Neutrophil (primary cell): ENCODE measurements at regions not wholly inside any gene's neighbourhood (a gene's known extent, or its start where the extent isn't known, plus 50 kb on each side); places are given as distances from the start of the nearest gene placed in this dataset.

Experiments
- H3K27ac ChIP-seq: fragments of 200-600 bp; sonication (generic); 2 replicates; pipeline ENCODE4 v1.5.1; 2016; ENCODE audit warnings: mild to moderate bottlenecking, moderate library complexity
- H3K27me3 ChIP-seq: fragments of 200-600 bp; sonication (generic); 2 replicates; pipeline ENCODE4 v1.6.0; 2016; ENCODE audit warnings: mild to moderate bottlenecking
- H3K36me3 ChIP-seq: fragments of 200-600 bp; sonication (generic); 2 replicates; pipeline ENCODE4 v1.5.1; 2017
- H3K4me1 ChIP-seq, 2 experiments: fragments of 200-600 bp in 1 of 2; sonication (generic) in 1 of 2; 1 replicate in 1 of 2; 2 replicates in 1 of 2; pipeline versions ENCODE4 v1.5.1 to v1.6.1; 2013 to 2016; ENCODE audit warnings: low read depth in 1 of 2, low read length in 1 of 2, mild to moderate bottlenecking in 1 of 2, moderate library complexity in 1 of 2; ENCODE audit not compliant: control insufficient read depth in 1 of 2, insufficient read depth in 1 of 2
- H3K4me3 ChIP-seq, 2 experiments: fragments of 200-600 bp in 1 of 2; sonication (generic) in 1 of 2; 1 replicate in 1 of 2; 2 replicates in 1 of 2; pipeline ENCODE4 v1.5.1; 2013 to 2016; ENCODE audit warnings: low read depth in 1 of 2, low read length in 1 of 2, mild to moderate bottlenecking in 1 of 2, moderate library complexity in 1 of 2
- H3K9me3 ChIP-seq: fragments of 200-600 bp; sonication (generic); 2 replicates; pipeline ENCODE4 v1.5.1; 2016
- CTCF ChIP-seq: fragments of 200-600 bp; sonication (generic); IDR thresholded peaks from 2 replicates; pipeline ENCODE4 v1.5.1; 2016; ENCODE audit warnings: antibody characterized with exemption

- Histone ChIP-seq H3K27ac (no peak overlapping the region), H3K4me3 (no peak overlapping the region), H3K27me3 (no peaks in the 10 kb centered on the region), H3K4me1 (peaks cover 7 to 23% of the 10 kb centered on the region in 2 experiments), H3K36me3 (no peaks in the 10 kb centered on the region), H3K9me3 (no peaks in the 10 kb centered on the region)
- no peak for TF ChIP-seq CTCF
Observed at GRCh38 chr9:38192731-38193265, 123.8 kb upstream of the SHB start.

GRCh38 chr9:38186404-38187115 lies 117.5 kb upstream of the SHB start:
- no peak for TF ChIP-seq CTCF
- Histone ChIP-seq H3K36me3 (no peaks in the 10 kb centered on the region), H3K4me3 (no peak overlapping the region), H3K27ac (no peak overlapping the region), H3K27me3 (no peaks in the 10 kb centered on the region), H3K9me3 (no peaks in the 10 kb centered on the region), H3K4me1 (peaks cover 0 to 3% of the 10 kb centered on the region in 2 experiments)

GRCh38 chr9:38185647-38186403 lies 116.8 kb upstream of the SHB start:
- H3K27ac ChIP-seq, result no peak overlapping the region
- H3K4me1 ChIP-seq, result peaks cover 0 to 3% of the 10 kb centered on the region in 2 experiments
- H3K4me3 ChIP-seq, result no peak overlapping the region
- no peaks in the 10 kb centered on the region for H3K36me3 ChIP-seq
- no peaks in the 10 kb centered on the region for H3K27me3 ChIP-seq
- TF ChIP-seq CTCF, result no peak
- H3K9me3 ChIP-seq, result no peaks in the 10 kb centered on the region

DNA sequence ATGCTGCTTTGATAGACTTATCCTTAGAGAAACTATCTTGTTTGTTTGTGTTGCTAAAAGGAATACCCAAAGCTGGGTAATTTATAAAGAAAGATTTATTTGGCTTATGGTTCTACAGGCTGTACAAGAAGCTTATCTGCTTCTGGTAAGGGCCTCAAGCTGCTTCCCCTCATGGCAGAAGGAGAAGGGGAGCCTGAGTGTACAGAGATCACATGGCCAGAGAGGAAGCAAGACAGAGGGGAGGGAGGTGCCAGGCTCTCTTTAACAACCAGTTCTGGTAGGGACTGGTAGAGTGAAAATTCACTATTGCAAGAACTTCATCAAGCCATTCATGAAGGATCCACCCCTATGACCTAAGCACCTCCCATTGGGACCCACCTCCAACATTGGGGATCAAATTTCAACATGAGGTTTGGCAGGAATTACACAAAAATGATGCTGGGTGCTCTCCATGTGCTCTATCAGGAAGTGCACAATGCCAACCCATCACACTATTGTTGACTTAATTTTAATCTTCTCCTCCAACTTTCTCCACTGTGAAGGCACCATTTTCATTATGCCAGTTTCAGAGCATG lies 115.1 kb upstream of the SHB start:
- no peak for TF ChIP-seq CTCF
- Histone ChIP-seq H3K4me3 (no peak overlapping the region), H3K27me3 (no peaks in the 10 kb centered on the region), H3K27ac (no peak overlapping the region), H3K9me3 (no peaks in the 10 kb centered on the region), H3K36me3 (no peaks in the 10 kb centered on the region), H3K4me1 (peaks cover 0 to 3% of the 10 kb centered on the region in 2 experiments)

DNA sequence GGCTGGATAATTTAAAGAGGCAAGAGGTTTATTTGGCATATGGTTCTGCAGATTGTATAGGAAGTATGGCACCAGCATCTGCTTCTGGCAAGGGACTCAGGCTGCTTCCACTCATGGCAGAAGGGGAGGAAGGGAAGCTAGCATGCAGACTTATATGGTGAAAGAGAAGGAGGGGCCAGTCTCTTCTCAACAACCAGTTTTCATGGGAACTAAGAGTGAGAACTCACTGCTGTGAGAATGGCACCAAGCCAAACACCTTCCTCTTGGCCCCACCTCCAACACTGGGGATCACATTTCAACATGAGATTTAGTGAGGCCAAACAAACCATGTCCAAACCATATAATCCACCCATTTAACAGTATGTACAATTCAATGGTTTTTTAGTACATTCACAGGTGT lies 113.3 kb upstream of the SHB start:
- H3K36me3 ChIP-seq, result no peaks in the 10 kb centered on the region
- no peaks in the 10 kb centered on the region for H3K27me3 ChIP-seq
- H3K9me3 ChIP-seq, result no peaks in the 10 kb centered on the region
- H3K27ac ChIP-seq, result no peak overlapping the region
- no peak for TF ChIP-seq CTCF
- H3K4me1 ChIP-seq, result peaks cover 0 to 3% of the 10 kb centered on the region in 2 experiments
- H3K4me3 ChIP-seq, result no peak overlapping the region
